ENCODE measurements at regions not wholly inside any gene's neighbourhood (a gene's known extent, or its start where the extent isn't known, plus 50 kb on each side); places are given as distances from the start of the nearest gene placed in this dataset.

DNA sequence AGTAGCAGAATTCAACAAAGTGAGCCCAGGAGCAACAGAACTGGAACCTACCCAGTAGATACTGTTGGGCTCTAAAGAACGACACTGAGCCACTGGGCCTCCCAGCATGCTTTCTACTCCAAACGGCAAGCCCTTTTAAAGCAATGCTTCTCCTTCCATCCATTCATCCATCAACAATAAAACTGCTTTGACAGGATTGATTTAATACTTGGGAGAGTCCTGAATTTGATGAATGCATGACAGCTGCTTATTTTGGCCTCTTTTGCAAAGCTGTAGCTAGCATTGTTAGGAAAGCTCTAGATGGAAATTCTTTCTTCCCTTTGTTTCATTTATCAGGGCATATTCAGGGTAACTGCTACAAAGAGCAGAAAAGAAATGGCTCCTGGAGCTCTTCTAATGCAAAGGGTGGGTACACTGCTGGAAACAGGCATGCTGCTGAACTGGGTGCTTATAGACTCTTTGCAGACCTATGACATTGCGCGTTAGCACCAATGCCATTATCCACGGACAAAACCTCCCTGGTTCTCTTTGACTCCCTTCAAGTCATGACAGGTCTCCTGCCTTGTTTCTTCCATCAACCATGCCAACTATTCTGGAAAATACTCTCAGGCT lies 138.4 kb upstream of the HNRNPA3 start:
- no peak for DNase-seq
- no peak for ATAC-seq
- Histone ChIP-seq H3K9me3 (ENCODE audit: control insufficient read depth, insufficient read depth, low read length) (no peaks in the 10 kb centered on the region), H3K4me3 (ENCODE audit: low read length) (no peak overlapping the region), H3K27ac (ENCODE audit: low read length) (no peak overlapping the region), H3K36me3 (ENCODE audit: control insufficient read depth, insufficient read depth, low read length) (no peaks in the 10 kb centered on the region), H3K4me1 (ENCODE audit: control insufficient read depth, insufficient read depth, low read length) (no peaks in the 10 kb centered on the region), H3K27me3 (ENCODE audit: control insufficient read depth, insufficient read depth, low read length) (no peaks in the 10 kb centered on the region)
- no peak overlapping the region for H3K4me3 Mint-ChIP-seq
- no peaks in the 10 kb centered on the region for H3K36me3 Mint-ChIP-seq
- TF ChIP-seq, protein P1, sequence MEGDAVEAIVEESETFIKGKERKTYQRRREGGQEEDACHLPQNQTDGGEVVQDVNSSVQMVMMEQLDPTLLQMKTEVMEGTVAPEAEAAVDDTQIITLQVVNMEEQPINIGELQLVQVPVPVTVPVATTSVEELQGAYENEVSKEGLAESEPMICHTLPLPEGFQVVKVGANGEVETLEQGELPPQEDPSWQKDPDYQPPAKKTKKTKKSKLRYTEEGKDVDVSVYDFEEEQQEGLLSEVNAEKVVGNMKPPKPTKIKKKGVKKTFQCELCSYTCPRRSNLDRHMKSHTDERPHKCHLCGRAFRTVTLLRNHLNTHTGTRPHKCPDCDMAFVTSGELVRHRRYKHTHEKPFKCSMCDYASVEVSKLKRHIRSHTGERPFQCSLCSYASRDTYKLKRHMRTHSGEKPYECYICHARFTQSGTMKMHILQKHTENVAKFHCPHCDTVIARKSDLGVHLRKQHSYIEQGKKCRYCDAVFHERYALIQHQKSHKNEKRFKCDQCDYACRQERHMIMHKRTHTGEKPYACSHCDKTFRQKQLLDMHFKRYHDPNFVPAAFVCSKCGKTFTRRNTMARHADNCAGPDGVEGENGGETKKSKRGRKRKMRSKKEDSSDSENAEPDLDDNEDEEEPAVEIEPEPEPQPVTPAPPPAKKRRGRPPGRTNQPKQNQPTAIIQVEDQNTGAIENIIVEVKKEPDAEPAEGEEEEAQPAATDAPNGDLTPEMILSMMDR (IDR thresholded peaks at IDR 0.05) = no peak
- H3K27ac Mint-ChIP-seq = no peak overlapping the region
- H3K4me1 Mint-ChIP-seq = no peaks in the 10 kb centered on the region
- peaks cover 15 to 31% of the 10 kb centered on the region in 2 donors for H3K27me3 Mint-ChIP-seq (ENCODE audit: low read depth in 2 of 2)
- WGBS (ENCODE audit: insufficient coverage) = 92% methylated on average over 5 of the region's 5 CpGs
- no peaks in the 10 kb centered on the region for H3K9me3 Mint-ChIP-seq
- intact Hi-C loops (cut with micrococcal nuclease) = no loop called here

DNA sequence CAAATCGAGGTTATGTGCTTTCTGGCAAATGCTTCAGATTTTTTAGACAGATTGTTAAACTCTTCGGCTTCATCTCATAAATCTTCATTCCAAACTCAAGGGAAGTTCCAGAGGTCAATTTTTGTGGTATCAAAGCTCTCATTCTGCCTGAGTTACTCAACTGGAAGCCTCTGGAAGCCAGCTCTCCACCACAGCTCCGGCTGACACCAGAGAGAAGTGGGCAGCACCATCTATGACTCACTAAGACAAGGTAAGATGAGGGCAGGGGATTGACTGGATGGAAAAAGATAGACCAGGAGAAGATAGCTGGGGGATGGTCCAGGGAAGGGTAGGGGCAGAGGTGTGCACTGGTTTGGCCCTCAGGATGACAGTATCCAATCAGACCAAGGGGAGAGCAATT lies 137.3 kb upstream of the HNRNPA3 start:
- H3K36me3 ChIP-seq (ENCODE audit: control insufficient read depth, insufficient read depth, low read length) = no peaks in the 10 kb centered on the region
- Mint-ChIP-seq H3K27ac (no peak overlapping the region), H3K36me3 (no peaks in the 10 kb centered on the region), H3K27me3 (ENCODE audit: low read depth in 2 of 2) (peaks cover 17 to 36% of the 10 kb centered on the region in 2 donors), H3K9me3 (no peaks in the 10 kb centered on the region), H3K4me3 (no peak overlapping the region), H3K4me1 (no peaks in the 10 kb centered on the region)
- no peaks in the 10 kb centered on the region for H3K9me3 ChIP-seq (ENCODE audit: control insufficient read depth, insufficient read depth, low read length)
- DNase-seq (no peak), ATAC-seq (no peak)
- no peaks in the 10 kb centered on the region for H3K27me3 ChIP-seq (ENCODE audit: control insufficient read depth, insufficient read depth, low read length)
- TF ChIP-seq, protein P1 (IDR thresholded peaks at IDR 0.05) = no peak
- WGBS (ENCODE audit: insufficient coverage) = 24% methylated on average over 3 of the region's 3 CpGs
- H3K4me1 ChIP-seq (ENCODE audit: control insufficient read depth, insufficient read depth, low read length) = no peaks in the 10 kb centered on the region
- intact Hi-C loops (cut with micrococcal nuclease) = no loop called here
- no peak overlapping the region for H3K27ac ChIP-seq (ENCODE audit: low read length)
- no peak overlapping the region for H3K4me3 ChIP-seq (ENCODE audit: low read length)

DNA sequence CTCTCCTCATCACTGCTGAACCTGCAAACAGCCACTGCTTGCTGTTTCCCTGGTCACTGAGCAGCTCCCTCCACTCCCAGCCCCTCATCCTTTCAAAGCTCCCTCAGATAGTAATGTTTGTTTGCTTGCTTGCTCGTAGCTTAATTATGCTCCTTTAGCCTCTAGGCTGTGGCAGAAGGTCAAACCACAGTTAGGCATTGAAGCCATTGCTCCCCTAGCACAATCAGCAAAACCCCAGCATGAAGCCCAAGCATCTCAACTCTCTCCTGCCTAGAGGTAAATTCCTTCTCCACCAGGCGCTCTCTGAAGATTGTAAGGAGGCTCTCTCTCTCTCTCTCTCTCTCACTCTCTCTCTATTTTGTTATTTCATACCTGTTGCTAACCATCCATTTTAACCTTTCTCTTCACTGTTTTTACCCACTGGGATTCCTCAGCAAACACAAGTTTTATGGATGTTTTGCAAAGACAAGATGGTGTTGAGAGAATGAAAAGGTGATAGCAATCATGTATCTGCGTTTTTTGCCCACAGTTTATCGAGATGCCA lies 135.9 kb upstream of the HNRNPA3 start:
- no peaks in the 10 kb centered on the region for H3K4me1 ChIP-seq (ENCODE audit: control insufficient read depth, insufficient read depth, low read length)
- no peak overlapping the region for H3K27ac ChIP-seq (ENCODE audit: low read length)
- intact Hi-C loops (cut with micrococcal nuclease) = no loop called here
- ATAC-seq (no peak), DNase-seq (no peak)
- no peak overlapping the region for H3K27ac Mint-ChIP-seq
- no peaks in the 10 kb centered on the region for H3K36me3 Mint-ChIP-seq
- TF ChIP-seq, protein P1 (IDR thresholded peaks at IDR 0.05) = no peak
- no peaks in the 10 kb centered on the region for H3K36me3 ChIP-seq (ENCODE audit: control insufficient read depth, insufficient read depth, low read length)
- no peaks in the 10 kb centered on the region for H3K9me3 Mint-ChIP-seq
- no peak overlapping the region for H3K4me3 ChIP-seq (ENCODE audit: low read length)
- H3K4me1 Mint-ChIP-seq = no peaks in the 10 kb centered on the region
- no peaks in the 10 kb centered on the region for H3K9me3 ChIP-seq (ENCODE audit: control insufficient read depth, insufficient read depth, low read length)
- H3K4me3 Mint-ChIP-seq = no peak overlapping the region
- peaks cover 13 to 28% of the 10 kb centered on the region in 2 donors for H3K27me3 Mint-ChIP-seq (ENCODE audit: low read depth in 2 of 2)
- WGBS (ENCODE audit: insufficient coverage) = 94% methylated on average over 4 of the region's 4 CpGs
- no peaks in the 10 kb centered on the region for H3K27me3 ChIP-seq (ENCODE audit: control insufficient read depth, insufficient read depth, low read length)

DNA sequence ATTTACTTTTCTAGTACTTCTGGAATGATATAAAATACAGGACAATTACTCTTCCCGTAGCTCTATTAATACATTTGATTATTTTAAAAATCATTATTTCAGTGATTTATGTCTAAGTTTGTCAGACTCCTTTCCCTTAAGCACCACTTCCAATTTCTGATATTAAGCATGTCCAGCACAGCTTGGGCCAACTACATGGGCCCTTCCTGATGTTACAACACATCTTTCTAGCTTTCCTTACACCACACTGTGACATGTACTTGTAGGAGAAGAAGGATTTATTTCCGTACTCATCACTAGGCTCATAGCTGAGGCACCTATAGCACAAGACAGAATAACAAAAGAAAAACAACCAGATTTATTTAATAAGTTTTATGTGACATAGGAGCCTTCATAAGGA lies 134.8 kb upstream of the HNRNPA3 start:
- Mint-ChIP-seq H3K4me3 (no peak overlapping the region), H3K36me3 (no peaks in the 10 kb centered on the region), H3K4me1 (no peaks in the 10 kb centered on the region), H3K9me3 (no peaks in the 10 kb centered on the region), H3K27ac (no peak overlapping the region), H3K27me3 (ENCODE audit: low read depth in 2 of 2) (peaks cover 16 to 33% of the 10 kb centered on the region in 2 donors)
- intact Hi-C loops (cut with micrococcal nuclease) = no loop called here
- Histone ChIP-seq H3K36me3 (ENCODE audit: control insufficient read depth, insufficient read depth, low read length) (no peaks in the 10 kb centered on the region), H3K27ac (ENCODE audit: low read length) (no peak overlapping the region), H3K27me3 (ENCODE audit: control insufficient read depth, insufficient read depth, low read length) (no peaks in the 10 kb centered on the region), H3K4me3 (ENCODE audit: low read length) (no peak overlapping the region), H3K9me3 (ENCODE audit: control insufficient read depth, insufficient read depth, low read length) (no peaks in the 10 kb centered on the region), H3K4me1 (ENCODE audit: control insufficient read depth, insufficient read depth, low read length) (no peaks in the 10 kb centered on the region)
- WGBS (ENCODE audit: insufficient coverage) = no CpG with 5 or more reads among the region's 2 CpGs
- ATAC-seq = no peak
- no peak for DNase-seq
- TF ChIP-seq, protein P1 (IDR thresholded peaks at IDR 0.05) = no peak

Data from natural killer cell (primary cell).